Adrenal gland (tissue), 9 donors: ENCODE measurements at regions not wholly inside any gene's neighbourhood (a gene's known extent, or its start where the extent isn't known, plus 50 kb on each side); places are given as distances from the start of the nearest gene placed in this dataset.

Experiments
- DNase-seq, 7 donors: peaks; one replicate each; pipeline ENCODE4 v3.0.0-alpha.2; 2019 to 2020
- H3K27ac ChIP-seq, 5 donors: fragments of 200-600 bp; sonication (generic) in 4 of 5; 1 replicate in 3 of 5; 2 replicates in 2 of 5; pipeline versions ENCODE4 v1.5.1 to v1.8.0; 2016 to 2020; ENCODE audit warnings: mild to moderate bottlenecking in 1 of 5
- H3K27me3 ChIP-seq: fragments of 200-600 bp; 2 replicates; pipeline ENCODE4 v1.8.0; 2021
- H3K36me3 ChIP-seq, 2 donors: fragments of 200-600 bp; replicated peaks in 1 of 2; 1 replicate in 1 of 2; 2 replicates in 1 of 2; pipeline versions ENCODE4 v1.5.1 to v1.8.0; 2018 to 2022
- H3K4me1 ChIP-seq, 2 donors: fragments of 200-600 bp; replicated peaks in 1 of 2; 1 replicate in 1 of 2; 2 replicates in 1 of 2; pipeline versions ENCODE4 v1.5.1 to v1.8.0; 2018 to 2021
- H3K4me3 ChIP-seq, 4 donors: fragments of 200-600 bp; sonication (generic) in 3 of 4; one replicate each; pipeline ENCODE4 v1.5.1; 2016 to 2018
- H3K9me3 ChIP-seq, 3 donors: fragments of 200-600 bp; sonication (generic) in 1 of 3; replicated peaks in 1 of 3; 1 replicate in 2 of 3; 2 replicates in 1 of 3; pipeline versions ENCODE4 v1.5.1 to v1.8.0; 2016 to 2021
- POLR2A ChIP-seq, 2 donors: fragments of 450-650 bp; IDR thresholded peaks; one replicate each; pipeline ENCODE4 v1.6.1; 2017; ENCODE audit warnings: antibody characterized with exemption in 2 of 2, mild to moderate bottlenecking in 2 of 2, moderate library complexity in 1 of 2
- WGBS, 4 donors: extraction: QIAGEN DNeasy Blood & Tissue Kit in 2 of 4; methylation state at CpG; one replicate each; pipeline versions ENCODE4 v1.1.5 to v1.1.7; 2013 to 2017; 5-methylcytosine and 5-hydroxymethylcytosine counted together
- intact Hi-C, 2 donors: fragments of 100-400 bp; cut with DNase I; formaldehyde crosslinking; loops; one replicate each; pipeline versions ENCODE4 v1.14.1 to v1.15.0; 2022 to 2023
- TF ChIP-seq, protein P1 (sequence below), 6 experiments: fragments of 450-650 bp in 4 of 6; fragments of 200-600 bp in 2 of 6; sonication (generic) in 1 of 6; IDR thresholded peaks; 1 replicate in 5 of 6; 2 replicates in 1 of 6; pipeline versions ENCODE4 v1.5.1 to v1.8.0; 2016 to 2021; ENCODE audit warnings: antibody characterized with exemption in 6 of 6, mild to moderate bottlenecking in 2 of 6, moderate library complexity in 1 of 6
- donor health status: healthy with polysubstance abuse.
- donor health status: Bipolar disorder and iron deficiency.
- donor health status: DM: yes; HTN: yes; CAD: no.
- donor health status: DM: no; HTN: no; CAD: no.
- donor health status: DM: no; HTN: no; CAD: no.

GRCh38 chr6:15943423-15943822, 185.5 kb upstream of the MYLIP start:
- intact Hi-C loops = no loop called here
- WGBS, 4 donors = 75 to 88% (median 85%) methylated on average over 3 to 4 of the region's 4 CpGs
- Histone ChIP-seq H3K4me1 (no peaks in the 10 kb centered on the region), H3K27me3 (no peaks in the 10 kb centered on the region), H3K36me3 (no peaks in the 10 kb centered on the region), H3K4me3 (no peak overlapping the region), H3K9me3 (no peaks in the 10 kb centered on the region), H3K27ac (no peak overlapping the region)
- TF ChIP-seq POLR2A (IDR thresholded peaks at IDR 0.05) = no peak
- TF ChIP-seq, protein P1, sequence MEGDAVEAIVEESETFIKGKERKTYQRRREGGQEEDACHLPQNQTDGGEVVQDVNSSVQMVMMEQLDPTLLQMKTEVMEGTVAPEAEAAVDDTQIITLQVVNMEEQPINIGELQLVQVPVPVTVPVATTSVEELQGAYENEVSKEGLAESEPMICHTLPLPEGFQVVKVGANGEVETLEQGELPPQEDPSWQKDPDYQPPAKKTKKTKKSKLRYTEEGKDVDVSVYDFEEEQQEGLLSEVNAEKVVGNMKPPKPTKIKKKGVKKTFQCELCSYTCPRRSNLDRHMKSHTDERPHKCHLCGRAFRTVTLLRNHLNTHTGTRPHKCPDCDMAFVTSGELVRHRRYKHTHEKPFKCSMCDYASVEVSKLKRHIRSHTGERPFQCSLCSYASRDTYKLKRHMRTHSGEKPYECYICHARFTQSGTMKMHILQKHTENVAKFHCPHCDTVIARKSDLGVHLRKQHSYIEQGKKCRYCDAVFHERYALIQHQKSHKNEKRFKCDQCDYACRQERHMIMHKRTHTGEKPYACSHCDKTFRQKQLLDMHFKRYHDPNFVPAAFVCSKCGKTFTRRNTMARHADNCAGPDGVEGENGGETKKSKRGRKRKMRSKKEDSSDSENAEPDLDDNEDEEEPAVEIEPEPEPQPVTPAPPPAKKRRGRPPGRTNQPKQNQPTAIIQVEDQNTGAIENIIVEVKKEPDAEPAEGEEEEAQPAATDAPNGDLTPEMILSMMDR (IDR thresholded peaks at IDR 0.05) = no peak
- no peak for DNase-seq

GRCh38 chr6:15941168-15941567, 187.7 kb upstream of the MYLIP start:
- Histone ChIP-seq H3K27me3 (no peaks in the 10 kb centered on the region), H3K27ac (no peak overlapping the region), H3K36me3 (no peaks in the 10 kb centered on the region), H3K4me3 (no peak overlapping the region), H3K9me3 (no peaks in the 10 kb centered on the region), H3K4me1 (no peaks in the 10 kb centered on the region)
- intact Hi-C loops = no loop called here
- DNase-seq = no peak
- 85 to 100% (median 91%) methylated on average over 2 of the region's 2 CpGs for WGBS, 4 donors
- TF ChIP-seq, protein P1 (IDR thresholded peaks at IDR 0.05) = no peak
- TF ChIP-seq POLR2A (IDR thresholded peaks at IDR 0.05) = no peak

DNA sequence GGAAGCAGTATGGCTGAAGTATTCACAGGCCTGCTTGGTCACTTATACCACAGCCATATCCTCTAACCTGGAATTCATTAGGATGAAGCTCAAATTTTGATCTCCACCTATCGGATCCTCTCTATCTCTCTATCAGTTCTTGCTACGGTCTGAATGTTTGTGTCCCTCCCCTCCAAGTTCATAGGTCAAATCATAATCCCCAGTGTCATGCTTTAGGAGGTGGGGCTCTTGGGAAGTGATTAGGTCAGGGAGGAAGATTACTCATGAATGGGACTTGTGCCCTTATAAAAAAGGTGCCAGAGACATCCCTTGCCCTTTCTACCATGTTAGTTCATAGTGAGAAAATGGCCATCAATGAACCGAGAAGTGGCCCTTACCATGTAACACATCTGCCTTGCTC, 190.8 kb upstream of the MYLIP start:
- Histone ChIP-seq H3K9me3 (no peaks in the 10 kb centered on the region), H3K36me3 (no peaks in the 10 kb centered on the region), H3K4me3 (no peak overlapping the region), H3K27ac (no peak overlapping the region), H3K27me3 (no peaks in the 10 kb centered on the region), H3K4me1 (no peaks in the 10 kb centered on the region)
- TF ChIP-seq, protein P1 (IDR thresholded peaks at IDR 0.05) = no peak
- TF ChIP-seq POLR2A (IDR thresholded peaks at IDR 0.05) = no peak
- intact Hi-C loops = no loop called here
- 89 to 100% (median 95%) methylated on average over 3 of the region's 3 CpGs for WGBS, 4 donors
- no peak for DNase-seq

DNA sequence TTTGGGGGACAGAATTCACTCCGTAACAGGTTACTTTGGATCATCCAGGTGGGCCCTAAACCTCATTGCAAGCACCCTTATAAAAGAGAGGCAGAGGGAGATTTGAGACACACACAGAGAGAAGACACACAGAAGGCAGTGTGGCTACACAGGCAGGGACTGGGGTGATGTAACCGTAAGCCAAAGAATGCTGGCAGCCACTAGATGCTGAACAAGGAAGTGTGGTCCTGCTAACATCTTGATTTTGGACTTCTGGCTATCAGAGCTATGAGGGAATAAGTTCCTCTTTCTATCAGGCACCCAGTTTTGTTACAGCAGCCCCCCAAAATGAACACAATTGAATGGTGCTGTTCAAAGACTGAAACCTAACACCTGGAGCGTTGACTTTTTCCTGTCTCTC, 191.3 kb upstream of the MYLIP start:
- no peak for TF ChIP-seq POLR2A (IDR thresholded peaks at IDR 0.05)
- TF ChIP-seq, protein P1 (IDR thresholded peaks at IDR 0.05) = no peak
- 91 to 95% (median 94%) methylated on average over 3 of the region's 3 CpGs for WGBS, 4 donors
- Histone ChIP-seq H3K4me1 (no peaks in the 10 kb centered on the region), H3K27me3 (no peaks in the 10 kb centered on the region), H3K4me3 (no peak overlapping the region), H3K36me3 (no peaks in the 10 kb centered on the region), H3K27ac (no peak overlapping the region), H3K9me3 (no peaks in the 10 kb centered on the region)
- intact Hi-C loops = no loop called here
- no peak for DNase-seq
